Left lung (tissue), 4 donors: ENCODE measurements at regions not wholly inside any gene's neighbourhood (a gene's known extent, or its start where the extent isn't known, plus 50 kb on each side); places are given as distances from the start of the nearest gene placed in this dataset.

Source experiments
- ATAC-seq: fragments of 200-7000 bp; cut with Tn5 transposase; one replicate; pipeline ENCODE4 v1.9.1; 2020; ENCODE audit warnings: moderate library complexity
- DNase-seq, 4 donors: peaks; one replicate each; pipeline ENCODE4 v3.0.0-alpha.2; 2013 to 2020
- H3K27ac ChIP-seq, 2 donors: fragments of 200-600 bp; sonication (generic) in 1 of 2; one replicate each; pipeline versions ENCODE4 v1.5.0 to v1.8.0; 2020 to 2021
- H3K27me3 ChIP-seq, 2 donors: fragments of 200-600 bp; sonication (generic) in 1 of 2; one replicate each; pipeline versions ENCODE4 v1.5.0 to v1.8.0; 2020 to 2021
- H3K36me3 ChIP-seq, 2 donors: fragments of 200-600 bp; sonication (generic) in 1 of 2; one replicate each; pipeline versions ENCODE4 v1.5.0 to v1.8.0; 2020 to 2021
- H3K4me1 ChIP-seq, 2 donors: fragments of 200-600 bp; one replicate each; pipeline ENCODE4 v1.8.0; 2021
- H3K4me3 ChIP-seq, 2 donors: fragments of 200-600 bp; sonication (generic) in 1 of 2; one replicate each; pipeline versions ENCODE4 v1.5.0 to v1.8.0; 2020 to 2021; ENCODE audit warnings: mild to moderate bottlenecking in 1 of 2
- H3K9me3 ChIP-seq, 2 donors: fragments of 200-600 bp; sonication (generic) in 1 of 2; one replicate each; pipeline versions ENCODE4 v1.5.0 to v1.8.0; 2020 to 2021
- intact Hi-C, 2 donors: fragments of 100-400 bp; cut with DNase I; formaldehyde crosslinking; loops; one replicate each; pipeline versions ENCODE4 v1.11.2 to v1.14.2; 2022
- TF ChIP-seq, protein P1 (sequence below), 2 donors: fragments of 200-600 bp; sonication (generic) in 1 of 2; IDR thresholded peaks; one replicate each; pipeline versions ENCODE4 v1.5.0 to v1.8.0; 2021; ENCODE audit warnings: antibody characterized with exemption in 2 of 2
- donor health status: DM: no; HTN: yes; CAD: no.
- donor health status: DM: no; HTN: no; CAD: no.

DNA sequence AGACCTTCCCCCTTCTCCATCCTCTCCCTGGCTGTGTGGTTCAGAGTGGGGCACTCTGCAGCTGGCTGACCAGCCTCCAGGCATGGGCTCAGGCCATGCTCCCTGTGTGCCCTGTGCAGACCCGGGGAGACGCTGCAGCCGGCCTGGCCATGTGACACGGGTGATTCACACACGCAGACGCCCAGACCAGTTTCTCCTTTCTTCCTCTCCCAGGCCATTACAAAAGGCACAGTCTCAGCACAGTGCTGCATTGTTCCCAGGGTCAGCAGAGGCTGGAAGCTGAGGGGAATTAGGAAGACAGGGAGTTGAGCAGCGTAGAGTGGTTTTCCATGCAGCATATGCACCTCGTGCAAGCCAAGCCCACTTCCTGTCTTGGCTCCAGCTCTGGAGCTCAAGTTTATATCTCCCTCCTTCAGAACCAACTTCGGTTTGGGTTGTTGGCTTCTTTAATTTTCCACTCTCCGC is 288.5 kb downstream of the TNS1 start:
- ATAC-seq, result peak; percentile 71
- Histone ChIP-seq H3K27ac (no peak overlapping the region), H3K27me3 (no peaks in the 10 kb centered on the region), H3K9me3 (no peaks in the 10 kb centered on the region), H3K36me3 (no peaks in the 10 kb centered on the region), H3K4me1 (peaks cover 2 to 5% of the 10 kb centered on the region in 2 donors), H3K4me3 (no peak overlapping the region)
- DNase-seq, result peak in 2 of 4 donors; percentile 61 to 86
- intact Hi-C loops, result loop anchor here in 1 of 2 donors (10.0 kb wide), 2 partner anchors 200 to 1020 kb away; partner anchors contain the start of gene IGFBP5
- TF ChIP-seq, protein P1, sequence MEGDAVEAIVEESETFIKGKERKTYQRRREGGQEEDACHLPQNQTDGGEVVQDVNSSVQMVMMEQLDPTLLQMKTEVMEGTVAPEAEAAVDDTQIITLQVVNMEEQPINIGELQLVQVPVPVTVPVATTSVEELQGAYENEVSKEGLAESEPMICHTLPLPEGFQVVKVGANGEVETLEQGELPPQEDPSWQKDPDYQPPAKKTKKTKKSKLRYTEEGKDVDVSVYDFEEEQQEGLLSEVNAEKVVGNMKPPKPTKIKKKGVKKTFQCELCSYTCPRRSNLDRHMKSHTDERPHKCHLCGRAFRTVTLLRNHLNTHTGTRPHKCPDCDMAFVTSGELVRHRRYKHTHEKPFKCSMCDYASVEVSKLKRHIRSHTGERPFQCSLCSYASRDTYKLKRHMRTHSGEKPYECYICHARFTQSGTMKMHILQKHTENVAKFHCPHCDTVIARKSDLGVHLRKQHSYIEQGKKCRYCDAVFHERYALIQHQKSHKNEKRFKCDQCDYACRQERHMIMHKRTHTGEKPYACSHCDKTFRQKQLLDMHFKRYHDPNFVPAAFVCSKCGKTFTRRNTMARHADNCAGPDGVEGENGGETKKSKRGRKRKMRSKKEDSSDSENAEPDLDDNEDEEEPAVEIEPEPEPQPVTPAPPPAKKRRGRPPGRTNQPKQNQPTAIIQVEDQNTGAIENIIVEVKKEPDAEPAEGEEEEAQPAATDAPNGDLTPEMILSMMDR (IDR thresholded peaks at IDR 0.05), result no peak

DNA sequence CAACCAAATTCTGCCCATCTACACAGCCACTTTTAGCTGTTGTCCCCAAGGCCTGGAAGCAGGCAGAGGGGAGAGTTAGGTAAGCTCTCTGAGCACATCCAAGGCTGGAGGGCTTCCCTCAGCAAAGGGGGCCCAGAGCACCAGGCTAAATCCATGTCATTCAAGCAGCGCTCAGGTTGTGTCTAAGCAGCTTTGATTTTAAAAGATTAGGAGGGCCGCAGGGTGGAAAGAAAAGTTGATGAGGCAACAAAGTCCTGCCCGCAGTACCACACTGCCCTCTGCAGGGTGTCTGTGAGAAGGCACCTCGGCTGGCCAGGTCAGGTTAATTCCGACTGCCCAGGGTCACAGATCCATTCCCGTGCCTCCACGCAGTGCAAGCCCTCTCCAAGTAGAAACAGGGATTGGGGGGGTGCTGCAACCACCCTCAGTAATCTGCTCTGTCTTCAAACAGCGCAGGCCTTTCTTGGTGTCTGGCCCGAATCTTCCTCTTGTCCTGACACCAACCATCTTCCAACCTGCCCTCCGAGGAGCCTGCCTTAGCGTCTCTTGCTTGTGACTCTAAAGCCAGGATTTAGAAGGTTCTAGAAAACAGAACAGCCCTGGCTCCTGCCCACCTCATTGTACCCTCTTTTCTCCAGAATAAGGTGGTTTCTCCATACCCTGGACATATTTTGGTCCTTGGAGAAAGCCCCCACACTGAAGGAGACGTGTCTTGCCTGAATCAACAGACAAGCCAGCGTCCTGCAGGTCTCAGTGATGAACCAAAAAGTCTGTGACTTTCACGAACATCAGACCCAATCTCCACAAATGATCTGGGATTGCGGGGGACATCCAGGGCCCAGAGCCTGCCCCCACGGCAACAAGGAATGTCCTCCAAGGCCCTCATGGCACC is 289.2 kb downstream of the TNS1 start:
- Histone ChIP-seq H3K27me3 (no peaks in the 10 kb centered on the region), H3K36me3 (no peaks in the 10 kb centered on the region), H3K9me3 (no peaks in the 10 kb centered on the region), H3K4me3 (no peak overlapping the region), H3K4me1 (peaks cover 2 to 5% of the 10 kb centered on the region in 2 donors), H3K27ac (no peak overlapping the region)
- intact Hi-C loops, result loop anchor here in 1 of 2 donors (10.0 kb wide), 2 partner anchors 199 to 1019 kb away; partner anchors contain the start of gene IGFBP5
- TF ChIP-seq, protein P1 (IDR thresholded peaks at IDR 0.05), result peak; percentile 91 to 99
- ATAC-seq (peak; percentile 97), DNase-seq (peak; percentile 64 to 84 (median 71))

DNA sequence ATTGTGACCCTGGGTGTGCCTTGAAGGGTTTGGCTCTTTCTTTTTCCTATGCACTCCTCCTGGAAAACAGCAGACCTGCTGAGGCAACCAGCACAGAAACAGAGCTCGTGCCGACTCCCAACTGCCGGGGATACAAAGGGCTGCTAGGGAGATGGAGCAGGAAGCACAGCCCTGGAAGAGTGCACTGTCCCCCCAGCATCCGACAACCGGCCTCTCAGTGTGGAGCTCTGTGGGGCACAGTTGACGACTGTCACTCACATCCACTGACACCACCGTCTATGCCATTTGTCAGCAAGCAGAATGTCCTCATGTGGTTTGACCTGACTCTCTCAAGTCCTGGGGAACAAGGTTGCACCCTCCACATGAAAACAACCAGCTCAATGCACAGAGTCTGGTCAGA is 290.4 kb downstream of the TNS1 start:
- Histone ChIP-seq H3K27ac (no peak overlapping the region), H3K4me3 (no peak overlapping the region), H3K27me3 (no peaks in the 10 kb centered on the region), H3K36me3 (no peaks in the 10 kb centered on the region), H3K9me3 (no peaks in the 10 kb centered on the region), H3K4me1 (peaks cover 2 to 5% of the 10 kb centered on the region in 2 donors)
- TF ChIP-seq, protein P1 (IDR thresholded peaks at IDR 0.05), result no peak
- no peak for DNase-seq
- no peak for ATAC-seq
- intact Hi-C loops, result loop anchor here in 1 of 2 donors (10.0 kb wide), 2 partner anchors 198 to 1018 kb away; partner anchors contain the start of gene IGFBP5

DNA sequence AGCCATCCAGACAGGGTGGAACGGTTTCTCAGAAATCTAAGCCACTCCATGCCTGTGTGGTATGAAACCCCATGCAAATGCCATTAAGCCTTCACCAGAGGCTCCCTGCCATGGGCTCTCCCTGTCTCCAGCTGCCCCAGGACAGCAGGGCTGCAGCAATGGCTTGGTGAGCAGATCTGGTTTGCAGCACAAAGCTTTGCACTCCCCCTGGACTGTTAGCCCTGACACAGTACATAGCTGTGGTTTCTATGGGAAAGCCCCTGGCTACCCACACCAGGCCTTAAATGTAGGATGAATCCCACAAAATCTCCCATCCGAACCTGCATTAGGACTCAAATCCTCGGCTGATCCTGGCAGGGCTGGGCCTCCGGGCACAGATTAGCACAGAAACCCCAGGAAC is 291.6 kb downstream of the TNS1 start:
- DNase-seq (no peak), ATAC-seq (peak; percentile 5)
- peaks cover 2 to 5% of the 10 kb centered on the region in 2 donors for H3K4me1 ChIP-seq
- H3K36me3 ChIP-seq, result no peaks in the 10 kb centered on the region
- no peak overlapping the region for H3K4me3 ChIP-seq
- intact Hi-C loops, result loop anchor here in 1 of 2 donors (10.0 kb wide), 2 partner anchors 196 to 1016 kb away; partner anchors contain the start of gene IGFBP5
- TF ChIP-seq, protein P1 (IDR thresholded peaks at IDR 0.05), result no peak
- no peaks in the 10 kb centered on the region for H3K9me3 ChIP-seq
- no peak overlapping the region for H3K27ac ChIP-seq
- no peaks in the 10 kb centered on the region for H3K27me3 ChIP-seq

DNA sequence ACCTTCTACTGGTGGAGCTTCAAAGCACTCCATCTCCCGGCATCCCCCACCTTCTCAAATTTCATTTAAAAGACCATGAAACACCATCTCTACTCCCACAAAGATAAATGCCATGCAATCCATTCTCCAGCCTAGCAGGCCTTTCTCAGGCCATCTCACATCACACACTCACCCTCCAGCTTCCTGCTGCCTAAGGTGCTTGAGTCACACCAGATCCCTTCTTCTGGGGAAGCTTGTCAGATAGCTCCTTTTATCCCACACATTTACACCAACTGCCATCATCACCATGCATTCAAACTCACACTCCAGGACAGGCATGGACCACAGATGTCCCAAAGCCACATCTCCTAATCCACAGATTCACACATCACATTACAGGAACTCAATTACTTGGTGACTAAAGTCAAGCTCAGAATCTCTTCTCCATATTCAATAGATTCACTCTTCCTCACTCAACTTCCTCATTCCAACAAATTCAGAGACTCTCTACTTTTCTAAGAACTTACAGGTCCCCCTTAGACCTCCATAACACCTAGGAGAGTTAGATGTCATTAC is 292.5 kb downstream of the TNS1 start:
- intact Hi-C loops, result loop anchor here in 1 of 2 donors (10.0 kb wide), 2 partner anchors 195 to 1015 kb away; partner anchors contain the start of gene IGFBP5
- DNase-seq, result no peak

More for the DNA sequence above, 292.5 kb downstream of the TNS1 start:
- no peak for ATAC-seq
- TF ChIP-seq, protein P1 (IDR thresholded peaks at IDR 0.05), result no peak
- H3K4me3 ChIP-seq, result no peak overlapping the region
- no peaks in the 10 kb centered on the region for H3K9me3 ChIP-seq
- H3K27me3 ChIP-seq, result no peaks in the 10 kb centered on the region
- no peaks in the 10 kb centered on the region for H3K36me3 ChIP-seq
- H3K4me1 ChIP-seq, result peaks cover 2 to 5% of the 10 kb centered on the region in 2 donors
- H3K27ac ChIP-seq, result no peak overlapping the region
